Endometrium (tissue), 2 donors: ENCODE measurements at regions not wholly inside any gene's neighbourhood (a gene's known extent, or its start where the extent isn't known, plus 50 kb on each side); places are given as distances from the start of the nearest gene placed in this dataset.
"Not testable (repeated sequence)": the region's sequence is repeated elsewhere in the genome, so short reads cannot be mapped to it uniquely, and the experiment has no call there.

ENCODE experiments used
- FAIRE-seq: peaks from 2 replicates; lab custom pipeline; 2012; peaks lifted over from hg19 to GRCh38; lab: Jason Lieb, UNC
- donor health status: control.
- donor health status: control.

GRCh38 chr13:58202099-58202498 lies 570.6 kb downstream of the PCDH17 start:
- no peak for FAIRE-seq

- no peak for FAIRE-seq
Observed at GRCh38 chr13:58207501-58207900, 576.0 kb downstream of the PCDH17 start.

- no peak for FAIRE-seq
Observed at GRCh38 chr13:58235454-58235853, 603.9 kb downstream of the PCDH17 start.

GRCh38 chr13:58238972-58239773 lies 607.6 kb downstream of the PCDH17 start:
- FAIRE-seq = no peak

- no peak for FAIRE-seq
Observed at GRCh38 chr13:58239774-58240268, 608.3 kb downstream of the PCDH17 start.

- FAIRE-seq = no peak
Observed at GRCh38 chr13:58247080-58247479, 615.5 kb downstream of the PCDH17 start.

GRCh38 chr13:58254943-58255342 lies 623.4 kb downstream of the PCDH17 start:
- FAIRE-seq = no peak

- no peak for FAIRE-seq
Observed at GRCh38 chr13:58266271-58266670, 634.7 kb downstream of the PCDH17 start.

GRCh38 chr13:58298556-58299135 lies 667.1 kb downstream of the PCDH17 start:
- FAIRE-seq = no peak

- FAIRE-seq = no peak
Observed at GRCh38 chr13:58300224-58300623, 668.7 kb downstream of the PCDH17 start.

- FAIRE-seq = no peak
Observed at GRCh38 chr13:58300974-58301681, 669.6 kb downstream of the PCDH17 start.

GRCh38 chr13:58302349-58302748 lies 670.8 kb downstream of the PCDH17 start:
- no peak for FAIRE-seq

- no peak for FAIRE-seq
Observed at GRCh38 chr13:58306062-58306461, 674.5 kb downstream of the PCDH17 start.

- no peak for FAIRE-seq
Observed at GRCh38 chr13:58313219-58313618, 681.7 kb downstream of the PCDH17 start.

- FAIRE-seq = no peak
Observed at GRCh38 chr13:58318495-58319167, 687.1 kb downstream of the PCDH17 start.

- FAIRE-seq = no peak
Observed at GRCh38 chr13:58324161-58324560, 692.6 kb downstream of the PCDH17 start.

- FAIRE-seq = no peak
Observed at GRCh38 chr13:58329746-58330145, 698.2 kb downstream of the PCDH17 start.

GRCh38 chr13:58340895-58341294 lies 709.4 kb downstream of the PCDH17 start:
- no peak for FAIRE-seq

- no peak for FAIRE-seq
Observed at GRCh38 chr13:58341318-58341717, 709.8 kb downstream of the PCDH17 start.

- no peak for FAIRE-seq
Observed at GRCh38 chr13:58343076-58343475, 711.5 kb downstream of the PCDH17 start.

GRCh38 chr13:58352100-58352499 lies 720.6 kb downstream of the PCDH17 start:
- FAIRE-seq = not testable (repeated sequence)

- no peak for FAIRE-seq
Observed at GRCh38 chr13:58369936-58370335, 738.4 kb downstream of the PCDH17 start.
